K562 (cell line): ENCODE measurements at regions not wholly inside any gene's neighbourhood (a gene's known extent, or its start where the extent isn't known, plus 50 kb on each side); places are given as distances from the start of the nearest gene placed in this dataset.

Source experiments
- ATAC-seq: fragments of 200-7000 bp; cut with Tn5 transposase; 3 replicates; pipeline ENCODE4 v1.9.1; 2020; ENCODE audit warnings: moderate library complexity
- BruUV-seq: library from RNA; stranded (reverse); fragments of 400-500 nt; replicated peaks from 2 replicates; lab custom pipeline; 2021; lab: Mats Ljungman, UMichigan
- CTCF ChIA-PET: fragments of 300-600 bp; formaldehyde crosslinking; extraction: SDS; loops from one replicate; lab custom pipeline; 2021; ENCODE audit warnings: low intra/inter-chr PET ratio; lab: Yijun Ruan, JAX
- POLR2A ChIA-PET: fragments of 300-600, 350-650 bp; sonication (Branson Sonifier 250); formaldehyde crosslinking; extraction: SDS; loops from one replicate; lab custom pipeline; 2021; ENCODE audit warnings: antibody characterized with exemption, inconsistent platforms; lab: Yijun Ruan, JAX
- DNase-seq, 4 experiments: peaks; one replicate each; pipeline versions ENCODE4 v3.0.0 to v3.0.0-alpha.2; 2011 to 2018; ENCODE audit warnings: low spot score in 3 of 4, mixed read lengths in 3 of 4; ENCODE audit errors: extremely low read depth in 1 of 4
- FAIRE-seq: peaks from 2 replicates; lab custom pipeline; 2011; peaks lifted over from hg19 to GRCh38; lab: Jason Lieb, UNC
- H2AFZ ChIP-seq: 2 replicates; pipeline ENCODE4 v1.6.0; 2011; ENCODE audit warnings: low read depth, low read length, control low read depth, inconsistent platforms
- H3K27ac ChIP-seq: fragments of 200-600 bp; 3 replicates; pipeline ENCODE4 v1.8.0; 2011; ENCODE audit warnings: low read depth, mild to moderate bottlenecking, control low read depth, inconsistent platforms, low read length, moderate library complexity, mixed read lengths; ENCODE audit errors: extremely low read depth
- H3K27me3 ChIP-seq, 2 experiments: fragments of 300-600 bp in 1 of 2; 2 replicates in 1 of 2; 3 replicates in 1 of 2; pipeline versions ENCODE4 v1.6.0 to v1.8.0; 2011; ENCODE audit warnings: inconsistent platforms in 2 of 2, low read length in 2 of 2, mild to moderate bottlenecking in 1 of 2, mixed read lengths in 1 of 2, moderate library complexity in 1 of 2; ENCODE audit not compliant: control insufficient read depth in 2 of 2, insufficient read depth in 2 of 2
- H3K36me3 ChIP-seq: fragments of 300-600 bp; 3 replicates; pipeline ENCODE4 v1.8.0; 2011; ENCODE audit warnings: mild to moderate bottlenecking, low read length, inconsistent platforms; ENCODE audit not compliant: control insufficient read depth, insufficient read depth
- H3K4me1 ChIP-seq, 2 experiments: fragments of 200-600 bp in 1 of 2; replicated peaks in 1 of 2; 2 replicates in 1 of 2; 3 replicates in 1 of 2; pipeline versions ENCODE4 v1.5.1 to v1.8.0; 2011; ENCODE audit warnings: inconsistent platforms in 2 of 2, low read length in 2 of 2, mild to moderate bottlenecking in 1 of 2, mixed read lengths in 1 of 2, moderate library complexity in 1 of 2; ENCODE audit not compliant: control insufficient read depth in 2 of 2, insufficient read depth in 2 of 2
- H3K4me2 ChIP-seq: 2 replicates; pipeline ENCODE4 v1.6.1; 2011; ENCODE audit warnings: low read length, control low read depth, inconsistent platforms, mixed read lengths; ENCODE audit not compliant: insufficient read depth
- H3K4me3 ChIP-seq: fragments of 200-600 bp; sonication (generic), shearing (Covaris generic); 2 replicates; pipeline ENCODE4 v1.5.1; 2016; ENCODE audit warnings: control low read depth, inconsistent platforms
- H3K79me2 ChIP-seq: fragments of 200-600 bp; 3 replicates; pipeline ENCODE4 v1.8.0; 2011; ENCODE audit warnings: low read length, inconsistent platforms; ENCODE audit not compliant: control insufficient read depth, insufficient read depth
- H3K9ac ChIP-seq, 2 experiments: 2 replicates each; pipeline versions ENCODE4 v1.6.0 to v1.6.1; 2011; ENCODE audit warnings: low read depth in 2 of 2, low read length in 2 of 2, control low read depth in 1 of 2, inconsistent platforms in 1 of 2, mild to moderate bottlenecking in 1 of 2, mixed read lengths in 1 of 2; ENCODE audit not compliant: insufficient read depth in 1 of 2
- H3K9me1 ChIP-seq: one replicate; pipeline ENCODE4 v1.6.0; 2011; ENCODE audit warnings: inconsistent platforms, mild to moderate bottlenecking, low read length, moderate library complexity; ENCODE audit not compliant: control insufficient read depth, insufficient read depth
- H3K9me3 ChIP-seq: replicated peaks from 2 replicates; pipeline ENCODE4 v1.5.1; 2011; ENCODE audit warnings: low read depth, low read length, inconsistent platforms; ENCODE audit not compliant: control insufficient read depth, insufficient read depth
- H4K20me1 ChIP-seq: replicated peaks from 2 replicates; pipeline ENCODE4 v1.6.1; 2011; ENCODE audit warnings: low read length, inconsistent platforms, mixed read lengths; ENCODE audit not compliant: control insufficient read depth, insufficient read depth
- E2F6 ChIP-seq, 2 experiments: IDR thresholded peaks; 2 replicates each; pipeline ENCODE4 v1.6.1; 2011; ENCODE audit warnings: borderline replicate concordance in 1 of 2, control low read depth in 1 of 2, low read depth in 1 of 2, low read length in 1 of 2, mild to moderate bottlenecking in 1 of 2, mixed read lengths in 1 of 2, moderate library complexity in 1 of 2; ENCODE audit not compliant: insufficient read depth in 1 of 2, insufficient read length in 1 of 2, poor library complexity in 1 of 2, severe bottlenecking in 1 of 2; ENCODE audit errors: extremely low read depth in 1 of 2
- E2F8 ChIP-seq: fragments of 450-650 bp; IDR thresholded peaks from 2 replicates; pipeline ENCODE4 v1.7.1; 2018; ENCODE audit warnings: mild to moderate bottlenecking, low read depth; ENCODE audit not compliant: partially characterized antibody
- EGR1 ChIP-seq: fragments of 450-650 bp; conservative IDR thresholded peaks from 2 replicates; pipeline ENCODE4 v1.6.1; 2017; ENCODE audit warnings: mild to moderate bottlenecking
- KLF10 ChIP-seq: fragments of 250-450 bp; sonication (Bioruptor Pico); IDR thresholded peaks from 2 replicates; pipeline ENCODE4 v1.6.1; 2021; ENCODE audit warnings: matching md5 sums
- MBD1 ChIP-seq: fragments of 250-450 bp; sonication (Bioruptor Pico); IDR thresholded peaks from 2 replicates; pipeline ENCODE4 v1.8.0; 2022; ENCODE audit warnings: inconsistent platforms
- MYBL2 ChIP-seq, 2 experiments: fragments of 450-650 bp in 1 of 2; sonication (generic) in 1 of 2; formaldehyde crosslinking in 1 of 2; IDR thresholded peaks; 2 replicates each; pipeline versions ENCODE4 v1.6.1 to v1.8.1; 2017 to 2022; ENCODE audit warnings: borderline replicate concordance in 1 of 2, inconsistent platforms in 1 of 2, low read depth in 1 of 2, mild to moderate bottlenecking in 1 of 2, missing genetic modification reagents in 1 of 2, moderate library complexity in 1 of 2
- RBM15 ChIP-seq: fragments of 200-400 bp; formaldehyde crosslinking; IDR thresholded peaks from 2 replicates; pipeline ENCODE4 v1.6.1; 2018; ENCODE audit warnings: mild to moderate bottlenecking, low read length, moderate library complexity; ENCODE audit not compliant: insufficient read depth
- RBM39 ChIP-seq: fragments of 200-400 bp; formaldehyde crosslinking; optimal IDR thresholded peaks from 2 replicates; pipeline ENCODE3; 2018; ENCODE audit warnings: low read depth, low read length
- SAFB2 ChIP-seq: fragments of 200-400 bp; formaldehyde crosslinking; IDR thresholded peaks from 2 replicates; pipeline ENCODE4 v1.6.1; 2018; ENCODE audit warnings: borderline replicate concordance, low read length, low read depth, moderate library complexity; ENCODE audit not compliant: severe bottlenecking
- SIX5 ChIP-seq, 2 experiments: IDR thresholded peaks; 2 replicates each; pipeline ENCODE4 v1.6.1; 2011; ENCODE audit warnings: low read length in 2 of 2, borderline replicate concordance in 1 of 2, low read depth in 1 of 2, mild to moderate bottlenecking in 1 of 2, moderate library complexity in 1 of 2; ENCODE audit not compliant: insufficient read depth in 1 of 2
- SMARCB1 ChIP-seq: IDR thresholded peaks from 2 replicates; pipeline ENCODE4 v1.6.1; 2011; ENCODE audit warnings: improper control_type of control experiment, low read depth; ENCODE audit not compliant: insufficient read length
- SUPT5H ChIP-seq: fragments of 450-650 bp; IDR thresholded peaks from 2 replicates; pipeline ENCODE4 v1.6.1; 2016
- TAF7 ChIP-seq: fragments of 450-650 bp; IDR thresholded peaks from 2 replicates; pipeline ENCODE4 v1.6.1; 2016; ENCODE audit warnings: missing genetic modification characterization, missing compliant biosample characterization
- U2AF2 ChIP-seq: fragments of 200-400 bp; formaldehyde crosslinking; optimal IDR thresholded peaks from 2 replicates; pipeline ENCODE3; 2017; ENCODE audit warnings: low read depth, mild to moderate bottlenecking, low read length
- ZNF165 ChIP-seq: fragments of 250-450 bp; sonication (Bioruptor Pico); IDR thresholded peaks from 2 replicates; pipeline ENCODE4 v1.4.0; 2020; ENCODE audit warnings: borderline replicate concordance
- ZNF384 ChIP-seq: IDR thresholded peaks from 2 replicates; pipeline ENCODE4 v1.6.1; 2012; ENCODE audit warnings: low read depth, low read length, improper control_type of control experiment
- ZNF586 ChIP-seq: fragments of 450-650 bp; formaldehyde crosslinking; conservative IDR thresholded peaks from 2 replicates; pipeline ENCODE4 v1.4.0; 2020; ENCODE audit warnings: mild to moderate bottlenecking, moderate library complexity
- ZNF778 ChIP-seq: fragments of 450-650 bp; formaldehyde crosslinking; IDR thresholded peaks from 2 replicates; pipeline ENCODE4 v1.4.0; 2020; ENCODE audit warnings: mild to moderate bottlenecking, moderate library complexity
- in situ Hi-C: fragments of 300-500 bp; cut with MboI; formaldehyde crosslinking; loops from 4 replicates; pipeline ENCODE4 v1.15.0; 2018; ENCODE audit warnings: inconsistent platforms, mixed read lengths
- intact Hi-C: fragments of 100-400 bp; cut with micrococcal nuclease; formaldehyde crosslinking; loops from 2 replicates; pipeline ENCODE4 v1.14.2; 2022

- TF ChIP-seq E2F8 (no peak), TAF7 (tag) (no peak), ZNF165 (CRISPR knock-in tag) (no peak), EGR1 (no peak), MYBL2 (IDR thresholded peaks at IDR 0.05; ENCODE audit: low read depth) (no peak), MYBL2 (CRISPR knock-in tag; IDR thresholded peaks at IDR 0.05; ENCODE audit: borderline replicate concordance) (no peak), E2F6 (IDR thresholded peaks at IDR 0.05; ENCODE audit: borderline replicate concordance in 1 of 2, extremely low read depth in 1 of 2, insufficient read depth in 1 of 2, insufficient read length in 1 of 2, low read depth in 1 of 2, low read length in 1 of 2, poor library complexity in 1 of 2, severe bottlenecking in 1 of 2) (no peak), SAFB2 (no peak), RBM39 (no peak), RBM15 (no peak), MBD1 (CRISPR knock-in tag) (no peak), KLF10 (CRISPR knock-in tag) (no peak), SIX5 (IDR thresholded peaks at IDR 0.05; ENCODE audit: borderline replicate concordance in 1 of 2, insufficient read depth in 1 of 2, low read depth in 1 of 2, low read length in 2 of 2) (no peak), ZNF384 (no peak), U2AF2 (no peak), ZNF778 (CRISPR knock-in tag) (no peak), SMARCB1 (no peak), SUPT5H (no peak), ZNF586 (CRISPR knock-in tag) (no peak)
- no peaks in the 10 kb centered on the region for H3K79me2 ChIP-seq
- no peaks in the 10 kb centered on the region for H3K36me3 ChIP-seq
- no peaks in the 10 kb centered on the region for H3K4me1 ChIP-seq
- no peaks in the 10 kb centered on the region for H3K9me3 ChIP-seq
- ATAC-seq (no peak), FAIRE-seq (no peak), DNase-seq (no peak)
- no peak overlapping the region for H3K27ac ChIP-seq
- no peak overlapping the region for H3K9ac ChIP-seq
- H3K9me1 ChIP-seq, result no peaks in the 10 kb centered on the region
- ChIA-PET CTCF (no interaction called here), POLR2A (no interaction called here)
- no peak overlapping the region for H2AFZ ChIP-seq
- no peaks in the 10 kb centered on the region for H4K20me1 ChIP-seq
- no peak overlapping the region for H3K4me2 ChIP-seq
- no peak overlapping the region for H3K4me3 ChIP-seq
- in situ Hi-C loops, result no loop called here
- BruUV-seq, result no TSS peak
- peaks cover 2 to 8% of the 10 kb centered on the region in 2 experiments; a peak in 3 of 5 replicates for H3K27me3 ChIP-seq
- intact Hi-C loops, result no loop called here
Observed at GRCh38 chr5:71998746-71999145, 108.5 kb upstream of the MAP1B start.
